HG02981 (cell line): ENCODE measurements at regions not wholly inside any gene's neighbourhood (a gene's known extent, or its start where the extent isn't known, plus 50 kb on each side); places are given as distances from the start of the nearest gene placed in this dataset.

Experiments
- ATAC-seq: cut with Tn5 transposase; IDR thresholded peaks from one replicate; pipeline ENCODE4 v1.9.1; 2021; ENCODE audit warnings: mild to moderate bottlenecking, moderate library complexity; ENCODE audit not compliant: unreplicated experiment

GRCh38 chr14:98280436-98280835 is 991.6 kb downstream of the BCL11B start:
- ATAC-seq = no peak

GRCh38 chr14:98288825-98289224 is 983.2 kb downstream of the BCL11B start:
- ATAC-seq = no peak

GRCh38 chr14:98290596-98290995 is 981.4 kb downstream of the BCL11B start:
- ATAC-seq = no peak

GRCh38 chr14:98292191-98292590 is 979.8 kb downstream of the BCL11B start:
- no peak for ATAC-seq

GRCh38 chr14:98293576-98293975 is 978.4 kb downstream of the BCL11B start:
- ATAC-seq = no peak

- no peak for ATAC-seq
These were observed 975.1 kb downstream of the BCL11B start for GRCh38 chr14:98296895-98297294.

- ATAC-seq = no peak
These were observed 974.4 kb downstream of the BCL11B start for GRCh38 chr14:98297567-98297966.

GRCh38 chr14:98298481-98299244 is 973.3 kb downstream of the BCL11B start:
- ATAC-seq = no peak

GRCh38 chr14:98301681-98302080 is 970.3 kb downstream of the BCL11B start:
- ATAC-seq = no peak

- no peak for ATAC-seq
These were observed 967.4 kb downstream of the BCL11B start for GRCh38 chr14:98304574-98304973.

- no peak for ATAC-seq
These were observed 962.4 kb downstream of the BCL11B start for GRCh38 chr14:98309591-98309990.

- ATAC-seq = no peak
These were observed 960.0 kb downstream of the BCL11B start for GRCh38 chr14:98312006-98312405.

GRCh38 chr14:98321841-98322240 is 950.2 kb downstream of the BCL11B start:
- ATAC-seq = no peak

- ATAC-seq = no peak
These were observed 948.2 kb downstream of the BCL11B start for GRCh38 chr14:98323836-98324235.

- ATAC-seq = no peak
These were observed 946.2 kb downstream of the BCL11B start for GRCh38 chr14:98325761-98326160.

GRCh38 chr14:98328496-98328895 is 943.5 kb downstream of the BCL11B start:
- no peak for ATAC-seq

- no peak for ATAC-seq
These were observed 937.8 kb downstream of the BCL11B start for GRCh38 chr14:98334186-98334585.

- ATAC-seq = no peak
These were observed 930.8 kb downstream of the BCL11B start for GRCh38 chr14:98341211-98341610.

GRCh38 chr14:98345161-98345560 is 926.8 kb downstream of the BCL11B start:
- no peak for ATAC-seq

- ATAC-seq = no peak
These were observed 924.3 kb downstream of the BCL11B start for GRCh38 chr14:98347686-98348085.

GRCh38 chr14:98348505-98348904 is 923.5 kb downstream of the BCL11B start:
- ATAC-seq = no peak

- ATAC-seq = no peak
These were observed 921.8 kb downstream of the BCL11B start for GRCh38 chr14:98350213-98350612.

- no peak for ATAC-seq
These were observed 907.0 kb downstream of the BCL11B start for GRCh38 chr14:98364961-98365360.
